ENCODE measurements at regions not wholly inside any gene's neighbourhood (a gene's known extent, or its start where the extent isn't known, plus 50 kb on each side); places are given as distances from the start of the nearest gene placed in this dataset.

GRCh38 chr4:106767991-106768390 lies 268.1 kb downstream of the DKK2 start:
- H3K4me1 ChIP-seq (ENCODE audit: control insufficient read depth, insufficient read depth, low read length, poor library complexity, severe bottlenecking): no peaks in the 10 kb centered on the region
- no peaks in the 10 kb centered on the region for H3K9me3 ChIP-seq (ENCODE audit: control insufficient read depth, low read length)
- H3K4me3 ChIP-seq (ENCODE audit: extremely low read depth, insufficient read depth, low read length, poor library complexity, severe bottlenecking): no peak overlapping the region
- no peaks in the 10 kb centered on the region for H3K36me3 ChIP-seq (ENCODE audit: control insufficient read depth, insufficient read depth, low read length)
- WGBS, 2 experiments (ENCODE audit: insufficient coverage in 2 of 2): 60 to 65% methylated on average over 2 of the region's 2 CpGs
- H3K27ac ChIP-seq (ENCODE audit: low read depth, low read length, severe bottlenecking): no peak overlapping the region

GRCh38 chr4:106766519-106766918 lies 269.6 kb downstream of the DKK2 start:
- Histone ChIP-seq H3K4me1 (ENCODE audit: control insufficient read depth, insufficient read depth, low read length, poor library complexity, severe bottlenecking) (no peaks in the 10 kb centered on the region), H3K9me3 (ENCODE audit: control insufficient read depth, low read length) (no peaks in the 10 kb centered on the region), H3K36me3 (ENCODE audit: control insufficient read depth, insufficient read depth, low read length) (no peaks in the 10 kb centered on the region), H3K27ac (ENCODE audit: low read depth, low read length, severe bottlenecking) (no peak overlapping the region), H3K4me3 (ENCODE audit: extremely low read depth, insufficient read depth, low read length, poor library complexity, severe bottlenecking) (no peak overlapping the region)

GRCh38 chr4:106764774-106765173 lies 271.3 kb downstream of the DKK2 start:
- H3K36me3 ChIP-seq (ENCODE audit: control insufficient read depth, insufficient read depth, low read length): no peaks in the 10 kb centered on the region
- H3K9me3 ChIP-seq (ENCODE audit: control insufficient read depth, low read length): no peaks in the 10 kb centered on the region
- H3K27ac ChIP-seq (ENCODE audit: low read depth, low read length, severe bottlenecking): no peak overlapping the region
- H3K4me1 ChIP-seq (ENCODE audit: control insufficient read depth, insufficient read depth, low read length, poor library complexity, severe bottlenecking): no peaks in the 10 kb centered on the region
- 95 to 96% methylated on average over 4 of the region's 4 CpGs for WGBS, 2 experiments (ENCODE audit: insufficient coverage in 2 of 2)
- H3K4me3 ChIP-seq (ENCODE audit: extremely low read depth, insufficient read depth, low read length, poor library complexity, severe bottlenecking): no peak overlapping the region

GRCh38 chr4:106762666-106763443 lies 273.3 kb downstream of the DKK2 start:
- no peaks in the 10 kb centered on the region for H3K4me1 ChIP-seq (ENCODE audit: control insufficient read depth, insufficient read depth, low read length, poor library complexity, severe bottlenecking)
- WGBS, 2 experiments (ENCODE audit: insufficient coverage in 2 of 2): 78 to 94% methylated on average over 2 of the region's 5 CpGs
- no peak overlapping the region for H3K4me3 ChIP-seq (ENCODE audit: extremely low read depth, insufficient read depth, low read length, poor library complexity, severe bottlenecking)
- no peaks in the 10 kb centered on the region for H3K36me3 ChIP-seq (ENCODE audit: control insufficient read depth, insufficient read depth, low read length)
- no peaks in the 10 kb centered on the region for H3K9me3 ChIP-seq (ENCODE audit: control insufficient read depth, low read length)
- no peak overlapping the region for H3K27ac ChIP-seq (ENCODE audit: low read depth, low read length, severe bottlenecking)

GRCh38 chr4:106753426-106753825 lies 282.7 kb downstream of the DKK2 start:
- 45 to 100% methylated on average over 1 to 2 of the region's 3 CpGs for whole genome bisulfite sequencing, 2 experiments (ENCODE audit: insufficient coverage in 2 of 2)
- Histone ChIP-seq H3K36me3 (ENCODE audit: control insufficient read depth, insufficient read depth, low read length) (no peaks in the 10 kb centered on the region), H3K27ac (ENCODE audit: low read depth, low read length, severe bottlenecking) (no peak overlapping the region), H3K4me1 (ENCODE audit: control insufficient read depth, insufficient read depth, low read length, poor library complexity, severe bottlenecking) (no peaks in the 10 kb centered on the region), H3K4me3 (ENCODE audit: extremely low read depth, insufficient read depth, low read length, poor library complexity, severe bottlenecking) (no peak overlapping the region), H3K9me3 (ENCODE audit: control insufficient read depth, low read length) (no peaks in the 10 kb centered on the region)

- Histone ChIP-seq H3K27ac (ENCODE audit: low read depth, low read length, severe bottlenecking) (no peak overlapping the region), H3K4me1 (ENCODE audit: control insufficient read depth, insufficient read depth, low read length, poor library complexity, severe bottlenecking) (peaks cover 7% of the 10 kb centered on the region), H3K9me3 (ENCODE audit: control insufficient read depth, low read length) (peaks cover 3% of the 10 kb centered on the region), H3K36me3 (ENCODE audit: control insufficient read depth, insufficient read depth, low read length) (no peaks in the 10 kb centered on the region), H3K4me3 (ENCODE audit: extremely low read depth, insufficient read depth, low read length, poor library complexity, severe bottlenecking) (no peak overlapping the region)
These were observed 289.7 kb downstream of the DKK2 start for GRCh38 chr4:106746451-106746850.

- WGBS, 2 experiments (ENCODE audit: insufficient coverage in 2 of 2): 60% methylated on average over 1 of the region's 5 CpGs; no CpG with 5 or more reads in 1 of the 2 experiments
- Histone ChIP-seq H3K4me3 (ENCODE audit: extremely low read depth, insufficient read depth, low read length, poor library complexity, severe bottlenecking) (no peak overlapping the region), H3K36me3 (ENCODE audit: control insufficient read depth, insufficient read depth, low read length) (no peaks in the 10 kb centered on the region), H3K9me3 (ENCODE audit: control insufficient read depth, low read length) (no peaks in the 10 kb centered on the region), H3K27ac (ENCODE audit: low read depth, low read length, severe bottlenecking) (no peak overlapping the region), H3K4me1 (ENCODE audit: control insufficient read depth, insufficient read depth, low read length, poor library complexity, severe bottlenecking) (no peaks in the 10 kb centered on the region)
These were observed 298.0 kb downstream of the DKK2 start for GRCh38 chr4:106738121-106738520.

- 89 to 100% methylated on average over 1 of the region's 1 CpG for WGBS, 2 experiments (ENCODE audit: insufficient coverage in 2 of 2)
- Histone ChIP-seq H3K4me3 (ENCODE audit: extremely low read depth, insufficient read depth, low read length, poor library complexity, severe bottlenecking) (no peak overlapping the region), H3K9me3 (ENCODE audit: control insufficient read depth, low read length) (no peaks in the 10 kb centered on the region), H3K36me3 (ENCODE audit: control insufficient read depth, insufficient read depth, low read length) (no peaks in the 10 kb centered on the region), H3K4me1 (ENCODE audit: control insufficient read depth, insufficient read depth, low read length, poor library complexity, severe bottlenecking) (peaks cover 4% of the 10 kb centered on the region), H3K27ac (ENCODE audit: low read depth, low read length, severe bottlenecking) (no peak overlapping the region)
These were observed 317.6 kb downstream of the DKK2 start for GRCh38 chr4:106718548-106718947.

GRCh38 chr4:106717091-106717490 lies 319.0 kb downstream of the DKK2 start:
- Histone ChIP-seq H3K27ac (ENCODE audit: low read depth, low read length, severe bottlenecking) (no peak overlapping the region), H3K4me1 (ENCODE audit: control insufficient read depth, insufficient read depth, low read length, poor library complexity, severe bottlenecking) (peaks cover 4% of the 10 kb centered on the region), H3K4me3 (ENCODE audit: extremely low read depth, insufficient read depth, low read length, poor library complexity, severe bottlenecking) (no peak overlapping the region), H3K9me3 (ENCODE audit: control insufficient read depth, low read length) (no peaks in the 10 kb centered on the region), H3K36me3 (ENCODE audit: control insufficient read depth, insufficient read depth, low read length) (no peaks in the 10 kb centered on the region)
- 80 to 100% methylated on average over 1 to 2 of the region's 4 CpGs for WGBS, 2 experiments (ENCODE audit: insufficient coverage in 2 of 2)

- no peaks in the 10 kb centered on the region for H3K36me3 ChIP-seq (ENCODE audit: control insufficient read depth, insufficient read depth, low read length)
- H3K4me1 ChIP-seq (ENCODE audit: control insufficient read depth, insufficient read depth, low read length, poor library complexity, severe bottlenecking): peaks cover 4% of the 10 kb centered on the region
- H3K27ac ChIP-seq (ENCODE audit: low read depth, low read length, severe bottlenecking): no peak overlapping the region
- H3K4me3 ChIP-seq (ENCODE audit: extremely low read depth, insufficient read depth, low read length, poor library complexity, severe bottlenecking): no peak overlapping the region
- H3K9me3 ChIP-seq (ENCODE audit: control insufficient read depth, low read length): no peaks in the 10 kb centered on the region
These were observed 320.3 kb downstream of the DKK2 start for GRCh38 chr4:106715825-106716224.

- no peak overlapping the region for H3K4me3 ChIP-seq (ENCODE audit: extremely low read depth, insufficient read depth, low read length, poor library complexity, severe bottlenecking)
- WGBS, 2 experiments (ENCODE audit: insufficient coverage in 2 of 2): 88 to 95% methylated on average over 2 of the region's 5 CpGs
- no peaks in the 10 kb centered on the region for H3K36me3 ChIP-seq (ENCODE audit: control insufficient read depth, insufficient read depth, low read length)
- no peak overlapping the region for H3K27ac ChIP-seq (ENCODE audit: low read depth, low read length, severe bottlenecking)
- no peaks in the 10 kb centered on the region for H3K9me3 ChIP-seq (ENCODE audit: control insufficient read depth, low read length)
- no peaks in the 10 kb centered on the region for H3K4me1 ChIP-seq (ENCODE audit: control insufficient read depth, insufficient read depth, low read length, poor library complexity, severe bottlenecking)
These were observed 327.7 kb downstream of the DKK2 start for GRCh38 chr4:106708464-106708816.

Measured in mesodermal cell (in vitro differentiated cells).